Testis (tissue), 2 donors: ENCODE measurements at regions not wholly inside any gene's neighbourhood (a gene's known extent, or its start where the extent isn't known, plus 50 kb on each side); places are given as distances from the start of the nearest gene placed in this dataset.
"Not testable (repeated sequence)": the region's sequence is repeated elsewhere in the genome, so short reads cannot be mapped to it uniquely, and the experiment has no call there.

Source experiments
- DNase-seq: peaks from one replicate; pipeline ENCODE4 v3.0.0-alpha.2; 2019
- H3K27ac ChIP-seq, 2 donors: fragments of 200-600 bp; sonication (generic); one replicate each; pipeline ENCODE4 v1.5.1; 2019
- H3K27me3 ChIP-seq: fragments of 200-600 bp; sonication (generic); one replicate; pipeline ENCODE4 v1.5.1; 2019
- H3K36me3 ChIP-seq: fragments of 200-600 bp; sonication (generic); one replicate; pipeline ENCODE4 v1.5.1; 2017; ENCODE audit warnings: low read depth; ENCODE audit errors: missing control alignments
- H3K4me1 ChIP-seq: fragments of 200-600 bp; sonication (generic); one replicate; pipeline ENCODE4 v1.5.1; 2019
- H3K4me3 ChIP-seq, 2 donors: fragments of 200-600 bp; sonication (generic); one replicate each; pipeline ENCODE4 v1.5.1; 2017 to 2019
- H3K9me3 ChIP-seq: fragments of 200-600 bp; sonication (generic); one replicate; pipeline ENCODE4 v1.5.1; 2017
- POLR2A ChIP-seq: fragments of 450-650 bp; IDR thresholded peaks from one replicate; pipeline ENCODE4 v1.6.1; 2017; ENCODE audit warnings: antibody characterized with exemption, mild to moderate bottlenecking, moderate library complexity
- WGBS, 2 donors: methylation state at CpG; one replicate each; pipeline ENCODE4 v1.1.5; 2018; 5-methylcytosine and 5-hydroxymethylcytosine counted together
- intact Hi-C: fragments of 100-400 bp; cut with DNase I; formaldehyde crosslinking; loops from one replicate; pipeline ENCODE4 v1.15.1; 2023; ENCODE audit warnings: low total_unique reads
- TF ChIP-seq, protein P1 (sequence below), 3 experiments: fragments of 450-650 bp in 2 of 3; fragments of 200-600 bp in 1 of 3; sonication (generic) in 1 of 3; IDR thresholded peaks; one replicate each; pipeline ENCODE4 v1.5.1; 2016 to 2019; ENCODE audit warnings: antibody characterized with exemption in 3 of 3, mild to moderate bottlenecking in 2 of 3, moderate library complexity in 1 of 3

DNA sequence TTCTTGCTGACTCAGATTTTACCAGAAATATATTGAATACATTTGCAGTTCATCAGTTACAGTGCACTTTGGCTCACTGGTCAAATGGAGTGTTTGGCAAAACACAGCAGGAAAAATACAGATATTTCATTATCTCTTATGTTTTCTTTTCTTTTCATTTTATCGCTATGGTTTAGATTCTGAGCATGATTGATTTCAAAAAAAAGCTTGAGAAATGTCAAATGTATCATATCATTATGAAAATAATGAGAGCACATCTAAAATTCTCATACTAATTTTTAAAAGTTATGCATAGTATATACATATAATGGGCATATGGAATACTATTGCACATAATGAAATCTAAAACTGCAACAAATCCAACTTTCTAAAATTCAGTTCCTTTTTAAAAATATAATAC lies 593.8 kb upstream of the PCDH7 start:
- no peak for TF ChIP-seq POLR2A
- TF ChIP-seq, protein P1, sequence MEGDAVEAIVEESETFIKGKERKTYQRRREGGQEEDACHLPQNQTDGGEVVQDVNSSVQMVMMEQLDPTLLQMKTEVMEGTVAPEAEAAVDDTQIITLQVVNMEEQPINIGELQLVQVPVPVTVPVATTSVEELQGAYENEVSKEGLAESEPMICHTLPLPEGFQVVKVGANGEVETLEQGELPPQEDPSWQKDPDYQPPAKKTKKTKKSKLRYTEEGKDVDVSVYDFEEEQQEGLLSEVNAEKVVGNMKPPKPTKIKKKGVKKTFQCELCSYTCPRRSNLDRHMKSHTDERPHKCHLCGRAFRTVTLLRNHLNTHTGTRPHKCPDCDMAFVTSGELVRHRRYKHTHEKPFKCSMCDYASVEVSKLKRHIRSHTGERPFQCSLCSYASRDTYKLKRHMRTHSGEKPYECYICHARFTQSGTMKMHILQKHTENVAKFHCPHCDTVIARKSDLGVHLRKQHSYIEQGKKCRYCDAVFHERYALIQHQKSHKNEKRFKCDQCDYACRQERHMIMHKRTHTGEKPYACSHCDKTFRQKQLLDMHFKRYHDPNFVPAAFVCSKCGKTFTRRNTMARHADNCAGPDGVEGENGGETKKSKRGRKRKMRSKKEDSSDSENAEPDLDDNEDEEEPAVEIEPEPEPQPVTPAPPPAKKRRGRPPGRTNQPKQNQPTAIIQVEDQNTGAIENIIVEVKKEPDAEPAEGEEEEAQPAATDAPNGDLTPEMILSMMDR (IDR thresholded peaks at IDR 0.05): no peak
- H3K27me3 ChIP-seq: no peaks in the 10 kb centered on the region
- no peaks in the 10 kb centered on the region for H3K4me1 ChIP-seq
- intact Hi-C loops: no loop called here
- H3K9me3 ChIP-seq: no peaks in the 10 kb centered on the region
- no peak for DNase-seq
- H3K4me3 ChIP-seq: no peak overlapping the region
- WGBS, 2 donors: 47 to 64% methylated on average over 1 of the region's 1 CpG
- no peak overlapping the region for H3K27ac ChIP-seq
- no peaks in the 10 kb centered on the region for H3K36me3 ChIP-seq

DNA sequence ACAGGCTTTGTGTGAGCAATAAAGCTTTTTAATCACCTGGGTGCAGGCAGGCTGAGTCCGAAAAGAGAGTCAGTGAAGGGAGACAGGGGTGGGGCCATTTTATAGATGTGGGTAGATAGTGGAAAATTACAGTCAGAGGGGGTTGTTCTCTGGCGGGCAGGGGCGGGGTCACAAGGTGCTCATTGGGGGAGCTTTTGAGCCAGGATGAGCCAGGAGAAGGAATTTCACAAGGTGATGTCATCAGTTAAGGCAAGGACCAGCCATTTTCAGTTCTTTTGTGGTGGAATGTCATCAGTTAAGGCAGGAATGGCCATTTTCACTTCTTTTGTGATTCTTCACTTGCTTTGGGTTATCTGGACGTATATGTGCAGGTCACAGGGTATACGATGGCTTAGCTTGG lies 571.3 kb upstream of the PCDH7 start:
- H3K9me3 ChIP-seq, DNase-seq, H3K27me3 ChIP-seq, H3K27ac ChIP-seq, intact Hi-C loops, H3K36me3 ChIP-seq, H3K4me3 ChIP-seq, H3K4me1 ChIP-seq: not testable (repeated sequence)
- WGBS, 2 donors: 89 to 90% methylated on average over 5 of the region's 5 CpGs

DNA sequence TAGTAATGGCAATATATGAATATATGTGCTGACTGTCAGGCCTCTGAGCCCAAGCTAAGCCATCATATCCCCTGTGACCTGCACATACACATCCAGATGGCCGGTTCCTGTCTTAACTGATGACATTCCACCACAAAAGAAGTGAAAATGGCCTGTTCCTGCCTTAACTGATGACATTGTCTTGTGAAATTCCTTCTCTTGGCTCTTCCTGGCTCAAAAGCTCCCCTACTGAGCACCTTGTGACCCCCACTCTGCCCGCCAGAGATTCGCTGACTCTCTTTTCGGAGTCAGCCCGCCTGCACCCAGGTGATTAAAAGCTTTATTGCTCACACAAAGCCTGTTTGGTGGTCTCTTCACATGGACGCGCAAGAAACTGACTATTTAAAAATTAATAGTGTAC lies 570.6 kb upstream of the PCDH7 start:
- H3K4me1 ChIP-seq, H3K9me3 ChIP-seq, H3K4me3 ChIP-seq, intact Hi-C loops, H3K27me3 ChIP-seq, H3K27ac ChIP-seq, H3K36me3 ChIP-seq, DNase-seq: not testable (repeated sequence)
- 91 to 95% methylated on average over 7 of the region's 7 CpGs for WGBS, 2 donors

DNA sequence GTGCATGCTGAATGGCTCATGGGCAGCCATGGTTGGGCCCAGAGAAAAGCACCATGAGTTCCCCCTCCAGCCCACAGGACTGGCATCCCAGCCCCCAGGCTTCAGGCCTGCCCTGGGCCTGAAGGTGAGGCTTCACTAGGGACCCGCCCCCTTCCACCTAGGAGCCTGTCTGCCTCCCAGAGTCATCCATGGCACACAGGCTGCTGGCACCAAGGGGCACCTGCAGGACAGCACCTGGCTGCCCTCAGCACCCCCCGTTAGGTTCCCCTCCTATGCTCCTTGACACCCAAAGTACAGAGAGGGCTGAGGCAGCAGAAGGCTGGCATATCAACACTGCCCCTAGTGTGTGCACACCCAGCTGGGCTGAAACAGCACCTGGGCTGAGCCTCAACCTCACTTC lies 566.7 kb upstream of the PCDH7 start:
- Histone ChIP-seq H3K36me3 (no peaks in the 10 kb centered on the region), H3K4me1 (no peaks in the 10 kb centered on the region), H3K27me3 (no peaks in the 10 kb centered on the region), H3K27ac (no peak overlapping the region), H3K9me3 (no peaks in the 10 kb centered on the region), H3K4me3 (no peak overlapping the region)
- TF ChIP-seq, protein P1 (IDR thresholded peaks at IDR 0.05): no peak
- no peak for TF ChIP-seq POLR2A
- no peak for DNase-seq
- intact Hi-C loops: no loop called here
- WGBS, 2 donors: 88 to 100% methylated on average over 1 to 2 of the region's 2 CpGs

DNA sequence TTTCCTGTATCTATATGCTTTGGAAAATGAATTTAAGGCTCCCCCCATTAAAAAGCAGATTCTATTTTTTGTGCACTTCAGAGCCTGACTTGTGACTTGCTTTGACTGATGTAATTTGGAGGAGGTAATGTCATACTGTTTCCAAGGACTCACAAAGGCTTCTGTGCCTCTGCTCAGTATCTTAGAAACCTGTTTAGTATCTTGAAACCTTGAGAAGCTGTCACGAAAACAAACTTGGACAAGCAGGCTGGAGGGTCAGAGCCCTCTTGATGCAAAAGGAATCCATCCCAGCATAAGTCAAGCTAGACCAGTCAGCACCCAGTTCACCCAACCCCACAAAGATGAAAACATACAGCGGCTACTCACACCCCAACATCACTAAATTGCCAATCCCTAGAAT lies 560.0 kb upstream of the PCDH7 start:
- DNase-seq: no peak
- Histone ChIP-seq H3K27me3 (no peaks in the 10 kb centered on the region), H3K4me1 (no peaks in the 10 kb centered on the region), H3K36me3 (no peaks in the 10 kb centered on the region), H3K27ac (no peak overlapping the region), H3K9me3 (no peaks in the 10 kb centered on the region), H3K4me3 (no peak overlapping the region)
- WGBS, 2 donors: 64 to 75% methylated on average over 2 of the region's 2 CpGs
- TF ChIP-seq POLR2A: no peak
- TF ChIP-seq, protein P1 (IDR thresholded peaks at IDR 0.05): no peak
- intact Hi-C loops: no loop called here

DNA sequence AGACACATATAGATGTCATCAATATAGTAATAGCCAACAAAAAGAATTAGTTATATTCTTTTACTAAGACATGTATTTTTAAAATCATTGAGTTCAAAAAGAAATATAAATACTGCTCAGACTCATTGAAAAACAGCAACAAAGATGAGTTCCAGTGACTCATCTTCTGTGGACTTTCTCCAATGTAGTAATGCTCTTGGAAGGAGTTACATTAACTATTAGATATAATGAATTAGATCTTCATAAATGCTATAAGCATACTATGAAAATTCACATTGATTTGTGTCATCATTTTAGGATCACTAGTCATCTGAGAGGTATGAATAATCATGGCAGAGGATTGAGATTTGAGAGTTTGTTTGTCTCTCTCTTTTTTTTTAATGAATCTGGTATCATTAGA lies 547.8 kb upstream of the PCDH7 start:
- H3K27ac ChIP-seq: no peak overlapping the region
- DNase-seq: no peak
- no peaks in the 10 kb centered on the region for H3K36me3 ChIP-seq
- no peak overlapping the region for H3K4me3 ChIP-seq
- intact Hi-C loops: no loop called here
- H3K4me1 ChIP-seq: no peaks in the 10 kb centered on the region
- no peaks in the 10 kb centered on the region for H3K9me3 ChIP-seq
- H3K27me3 ChIP-seq: no peaks in the 10 kb centered on the region
- TF ChIP-seq POLR2A: no peak
- TF ChIP-seq, protein P1 (IDR thresholded peaks at IDR 0.05): no peak
